ENCODE measurements at regions not wholly inside any gene's neighbourhood (a gene's known extent, or its start where the extent isn't known, plus 50 kb on each side); places are given as distances from the start of the nearest gene placed in this dataset.

GRCh38 chr20:58006346-58007316 lies 221.8 kb downstream of the ANKRD60 start:
- in situ Hi-C loops (cut with HindIII; ENCODE audit: low sequenced_read_pairs) = loop anchor here (10.0 kb wide), 1 partner anchor 62 kb away; no protein-coding TSS in a partner anchor

DNA sequence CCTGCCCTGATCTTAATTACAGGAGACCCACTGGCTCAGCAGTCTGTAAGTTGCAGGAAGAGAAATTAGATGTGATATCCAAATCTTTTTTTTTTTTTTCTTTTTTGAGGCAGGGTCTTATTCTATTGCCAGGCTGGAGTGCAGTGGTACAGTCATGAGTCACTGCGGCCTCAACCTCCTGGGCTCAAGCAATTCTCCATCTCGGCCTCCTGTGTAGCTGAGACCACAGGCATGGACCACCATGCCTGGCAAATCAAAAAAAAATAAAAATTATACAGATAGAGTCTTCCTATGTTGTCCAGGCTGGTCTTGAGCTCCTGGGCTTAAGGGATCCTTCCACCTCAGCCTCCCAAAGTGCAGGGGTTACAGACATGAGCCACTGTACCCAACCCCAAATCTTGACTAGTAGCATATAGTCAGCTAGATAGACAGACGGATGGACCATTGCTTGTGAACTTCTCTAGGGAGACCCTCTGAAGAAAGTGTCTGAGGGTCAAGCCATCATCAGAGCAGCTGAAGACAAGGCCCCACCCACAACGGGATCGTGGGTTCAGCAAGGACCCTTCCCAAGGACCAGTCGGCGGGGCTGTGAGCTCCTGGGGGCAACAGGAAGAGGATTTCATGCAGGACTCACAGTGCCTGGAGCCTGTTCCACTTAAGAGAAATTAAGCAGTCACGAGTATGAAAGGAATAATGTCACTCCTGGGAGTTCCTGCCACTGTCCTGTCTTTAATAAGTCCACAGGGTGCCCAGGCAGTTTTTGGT lies 222.7 kb downstream of the ANKRD60 start:
- in situ Hi-C loops (cut with HindIII; ENCODE audit: low sequenced_read_pairs) = loop anchor here (10.0 kb wide), 1 partner anchor 61 kb away; no protein-coding TSS in a partner anchor

GRCh38 chr20:58004900-58005299 lies 223.6 kb downstream of the ANKRD60 start:
- in situ Hi-C loops (cut with HindIII; ENCODE audit: low sequenced_read_pairs) = loop anchor here (10.0 kb wide), 1 partner anchor 60 kb away; no protein-coding TSS in a partner anchor

DNA sequence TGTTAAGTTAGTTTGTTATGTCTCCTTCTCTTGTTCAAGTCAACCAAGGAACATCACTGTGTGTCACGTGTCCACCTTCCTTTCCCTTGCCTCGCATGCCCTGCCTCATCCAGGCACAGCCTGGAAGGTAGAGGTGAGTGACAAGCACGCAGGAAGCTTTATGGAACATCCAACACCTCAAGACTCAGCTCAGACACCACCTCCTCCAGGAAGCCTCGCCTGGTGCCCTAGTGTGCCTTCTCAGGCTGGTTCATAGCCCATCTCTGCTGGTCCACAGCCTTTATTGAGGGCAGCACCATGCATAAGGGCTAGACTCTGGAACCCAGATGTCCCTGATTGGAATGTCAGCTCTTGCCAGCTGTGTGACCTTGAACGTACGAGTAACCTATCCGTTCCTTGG lies 224.3 kb downstream of the ANKRD60 start:
- in situ Hi-C loops (cut with HindIII; ENCODE audit: low sequenced_read_pairs) = loop anchor here (10.0 kb wide), 1 partner anchor 59 kb away; no protein-coding TSS in a partner anchor

- in situ Hi-C loops (cut with HindIII; ENCODE audit: low sequenced_read_pairs) = loop anchor here (10.0 kb wide), 1 partner anchor 59 kb away; no protein-coding TSS in a partner anchor
These were observed 224.9 kb downstream of the ANKRD60 start for GRCh38 chr20:58003525-58003924.

GRCh38 chr20:58002901-58003300 lies 225.6 kb downstream of the ANKRD60 start:
- in situ Hi-C loops (cut with HindIII; ENCODE audit: low sequenced_read_pairs) = loop anchor here (10.0 kb wide), 1 partner anchor 58 kb away; no protein-coding TSS in a partner anchor

DNA sequence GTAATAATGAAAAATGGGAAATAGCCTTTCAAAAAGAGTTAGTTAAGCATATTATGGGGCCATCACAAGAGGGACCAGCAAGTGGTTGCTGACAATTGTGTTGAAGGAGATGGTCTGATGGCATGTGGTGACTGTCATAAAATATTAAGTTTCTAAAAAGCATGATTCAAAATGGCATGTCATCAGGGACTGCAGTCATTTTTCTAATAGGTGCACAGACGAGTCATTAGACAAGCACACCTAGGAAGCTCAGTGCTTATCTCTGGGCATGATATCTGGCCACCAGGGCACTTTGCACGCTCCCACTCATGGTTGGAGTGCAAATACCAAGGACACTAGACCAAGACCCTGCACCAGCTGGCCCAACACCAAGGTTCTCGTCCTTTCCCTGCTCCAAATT lies 226.5 kb downstream of the ANKRD60 start:
- in situ Hi-C loops (cut with HindIII; ENCODE audit: low sequenced_read_pairs) = loop anchor here (10.0 kb wide), 1 partner anchor 57 kb away; no protein-coding TSS in a partner anchor

DNA sequence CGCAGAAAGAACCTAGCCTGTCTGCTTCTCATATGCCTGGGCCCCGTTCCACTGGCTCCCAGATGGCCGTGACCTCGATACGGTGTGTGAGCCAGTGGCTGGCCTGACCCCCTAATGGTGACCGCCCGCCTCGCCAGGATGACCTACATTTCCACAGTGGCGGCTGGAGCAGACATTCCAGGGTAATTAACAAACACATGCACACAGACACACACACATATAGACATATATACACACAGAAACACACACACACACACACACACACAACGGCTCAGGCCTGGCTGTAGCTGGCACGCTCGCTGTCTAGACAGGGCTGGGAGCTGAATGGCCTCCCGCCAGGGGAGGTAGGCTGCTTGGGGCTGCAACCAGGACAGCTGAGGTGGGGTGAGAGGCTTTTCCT lies 227.1 kb downstream of the ANKRD60 start:
- in situ Hi-C loops (cut with HindIII; ENCODE audit: low sequenced_read_pairs) = loop anchor here (10.0 kb wide), 1 partner anchor 57 kb away; no protein-coding TSS in a partner anchor

DNA sequence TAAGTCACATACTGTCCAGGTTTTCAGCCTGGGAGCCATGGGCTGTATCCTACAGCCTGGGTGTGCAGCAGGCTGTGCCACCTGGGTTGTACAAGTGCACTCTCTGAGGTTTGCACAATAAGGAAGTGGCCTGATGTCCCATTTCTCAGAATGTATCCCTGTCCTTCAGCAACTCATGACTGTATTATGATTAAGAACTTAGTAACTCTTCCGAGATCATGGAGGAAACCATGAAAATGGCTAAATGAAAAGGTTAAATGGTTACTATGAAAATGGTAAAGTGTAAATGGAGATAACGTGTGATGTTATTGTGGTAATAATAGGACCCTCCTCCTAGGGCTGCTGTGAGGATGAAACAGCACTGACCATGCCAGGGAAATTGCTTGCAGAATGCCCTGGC lies 227.6 kb downstream of the ANKRD60 start:
- in situ Hi-C loops (cut with HindIII; ENCODE audit: low sequenced_read_pairs) = loop anchor here (10.0 kb wide), 1 partner anchor 56 kb away; no protein-coding TSS in a partner anchor

- in situ Hi-C loops (cut with HindIII; ENCODE audit: low sequenced_read_pairs) = loop anchor here (10.0 kb wide), 1 partner anchor 55 kb away; no protein-coding TSS in a partner anchor
These were observed 228.9 kb downstream of the ANKRD60 start for GRCh38 chr20:57999465-58000111.

DNA sequence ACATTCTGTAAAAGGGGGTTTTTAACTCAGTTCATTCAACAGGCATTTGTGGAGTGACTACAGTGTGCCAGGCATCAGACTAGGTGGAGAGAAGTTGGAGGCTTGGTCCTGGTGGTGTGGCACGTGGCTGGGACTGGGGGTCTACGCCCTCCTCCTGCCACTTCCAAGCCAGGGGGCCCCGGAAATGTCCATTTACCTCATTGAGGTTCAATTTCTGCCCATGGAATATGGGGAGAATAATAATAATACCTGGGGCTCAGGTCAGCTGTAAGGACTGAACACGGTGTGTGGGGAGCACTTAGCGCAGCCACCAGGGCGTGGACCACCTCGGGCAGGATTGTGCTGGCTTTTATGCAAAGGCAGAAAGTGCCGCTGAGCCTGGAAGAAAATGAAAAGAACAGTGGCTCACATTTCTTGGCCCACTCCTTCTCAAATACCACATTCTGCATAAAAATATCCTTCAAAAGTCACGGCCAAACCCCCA lies 229.4 kb downstream of the ANKRD60 start:
- in situ Hi-C loops (cut with HindIII; ENCODE audit: low sequenced_read_pairs) = no loop called here

DNA sequence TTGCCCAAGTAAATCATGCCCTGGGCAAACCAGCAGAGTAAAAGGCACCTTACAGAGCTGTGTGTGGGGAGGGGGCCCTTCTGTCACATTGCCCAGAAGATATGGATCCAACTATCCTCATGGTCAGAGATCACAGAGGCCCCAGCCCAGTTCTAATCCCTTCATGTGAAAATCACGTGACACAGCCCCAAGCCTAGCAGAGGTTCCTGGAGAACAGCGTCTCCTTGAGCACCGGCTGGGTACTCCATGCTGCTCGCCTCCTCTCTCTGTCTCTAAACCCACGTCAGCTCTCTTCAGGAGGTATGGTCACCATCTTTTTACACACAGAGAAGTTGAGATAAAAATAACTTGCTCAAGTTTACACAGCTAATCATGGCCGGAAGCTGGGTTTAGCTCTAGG lies 230.2 kb downstream of the ANKRD60 start:
- in situ Hi-C loops (cut with HindIII; ENCODE audit: low sequenced_read_pairs) = no loop called here

- in situ Hi-C loops (cut with HindIII; ENCODE audit: low sequenced_read_pairs) = no loop called here
These were observed 231.2 kb downstream of the ANKRD60 start for GRCh38 chr20:57996936-57997890.

DNA sequence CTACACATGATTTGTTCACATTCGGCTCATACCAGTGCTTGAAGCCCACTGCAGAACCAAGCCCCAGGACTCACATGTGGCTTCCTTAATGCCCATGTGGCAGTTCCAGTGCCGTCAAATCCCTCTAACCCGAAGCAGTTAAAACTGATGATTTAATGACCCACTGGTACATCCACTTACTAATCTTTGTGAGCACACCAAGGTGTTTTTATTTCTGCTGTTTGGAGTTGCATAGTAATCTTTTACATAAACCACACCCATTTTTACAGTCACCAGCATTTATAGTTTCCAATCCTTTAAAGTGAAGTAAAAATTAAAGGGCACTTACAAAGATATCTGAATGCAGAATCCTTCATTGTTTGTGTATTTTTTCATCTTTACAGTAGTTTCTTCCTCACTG lies 232.0 kb downstream of the ANKRD60 start:
- in situ Hi-C loops (cut with HindIII; ENCODE audit: low sequenced_read_pairs) = no loop called here

GRCh38 chr20:57995381-57995977 lies 233.0 kb downstream of the ANKRD60 start:
- in situ Hi-C loops (cut with HindIII; ENCODE audit: low sequenced_read_pairs) = no loop called here

GRCh38 chr20:57993716-57994431 lies 234.6 kb downstream of the ANKRD60 start:
- in situ Hi-C loops (cut with HindIII; ENCODE audit: low sequenced_read_pairs) = no loop called here

- in situ Hi-C loops (cut with HindIII; ENCODE audit: low sequenced_read_pairs) = no loop called here
These were observed 237.1 kb downstream of the ANKRD60 start for GRCh38 chr20:57991211-57991881.
